IMR-90 (cell line): ENCODE measurements at regions not wholly inside any gene's neighbourhood (a gene's known extent, or its start where the extent isn't known, plus 50 kb on each side); places are given as distances from the start of the nearest gene placed in this dataset.

Experiments used
- ATAC-seq: fragments of 200-7000 bp; cut with Tn5 transposase; 2 replicates; pipeline ENCODE4 v1.9.1; 2020; ENCODE audit warnings: low read depth, mild to moderate bottlenecking, moderate library complexity
- BruUV-seq: library from RNA; stranded (reverse); fragments of 400-500 nt; replicated peaks from 2 replicates; lab custom pipeline; 2021; lab: Mats Ljungman, UMichigan
- CTCF ChIA-PET: fragments of 300-600 bp; formaldehyde crosslinking; extraction: SDS; loops from one replicate; lab custom pipeline; 2021; ENCODE audit warnings: antibody characterized with exemption; lab: Yijun Ruan, JAX
- POLR2A ChIA-PET: fragments of 300-600 bp; sonication (Branson Sonifier 250); formaldehyde crosslinking; loops from one replicate; lab custom pipeline; 2022; ENCODE audit warnings: antibody characterized with exemption; ENCODE audit not compliant: unreplicated experiment; lab: Charles Lee
- DNase-seq: peaks from one replicate; pipeline ENCODE4 v3.0.0; 2013
- H2AFZ ChIP-seq: replicated peaks from 2 replicates; pipeline ENCODE3; 2013; ENCODE audit warnings: low read length, mild to moderate bottlenecking; ENCODE audit not compliant: poor library complexity
- H2AK5ac ChIP-seq: 2 replicates; pipeline ENCODE4 v1.6.1; 2013; ENCODE audit warnings: low read depth, low read length, inconsistent platforms
- H2AK9ac ChIP-seq: replicated peaks from 2 replicates; pipeline ENCODE3; 2013; ENCODE audit warnings: mild to moderate bottlenecking, low read depth, low read length, moderate library complexity; ENCODE audit not compliant: poor library complexity
- H2BK120ac ChIP-seq: 2 replicates; pipeline ENCODE4 v1.6.1; 2013; ENCODE audit warnings: low read depth, low read length, inconsistent platforms
- H2BK15ac ChIP-seq: 3 replicates; pipeline ENCODE4 v1.6.1; 2013; ENCODE audit warnings: low read depth, low read length, inconsistent platforms
- H2BK20ac ChIP-seq: 2 replicates; pipeline ENCODE4 v1.6.1; 2013; ENCODE audit warnings: low read depth, mild to moderate bottlenecking, inconsistent platforms, low read length, moderate library complexity
- H2BK5ac ChIP-seq: 2 replicates; pipeline ENCODE4 v1.6.1; 2013; ENCODE audit warnings: mild to moderate bottlenecking, low read depth, low read length, inconsistent platforms; ENCODE audit not compliant: poor library complexity, severe bottlenecking
- H3K14ac ChIP-seq: replicated peaks from 2 replicates; pipeline ENCODE4 v1.6.1; 2013; ENCODE audit warnings: low read depth, low read length, inconsistent platforms
- H3K18ac ChIP-seq: 2 replicates; pipeline ENCODE4 v1.6.1; 2013; ENCODE audit warnings: low read depth, low read length, control low read depth
- H3K23ac ChIP-seq: 2 replicates; pipeline ENCODE4 v1.6.1; 2013; ENCODE audit warnings: low read depth, low read length, inconsistent platforms
- H3K27ac ChIP-seq: 2 replicates; pipeline ENCODE4 v1.5.1; 2013; ENCODE audit warnings: mild to moderate bottlenecking, control low read depth, low read length; ENCODE audit not compliant: insufficient read depth
- H3K27me3 ChIP-seq: 2 replicates; pipeline ENCODE4 v1.6.1; 2013; ENCODE audit warnings: low read length; ENCODE audit not compliant: control insufficient read depth, insufficient read depth
- H3K36me3 ChIP-seq: 2 replicates; pipeline ENCODE4 v1.6.1; 2013; ENCODE audit warnings: low read length, mixed read lengths; ENCODE audit not compliant: control insufficient read depth, insufficient read depth
- H3K4ac ChIP-seq: 2 replicates; pipeline ENCODE4 v1.6.1; 2013; ENCODE audit warnings: low read depth, low read length, inconsistent platforms
- H3K4me1 ChIP-seq: 2 replicates; pipeline ENCODE4 v1.6.1; 2013; ENCODE audit warnings: low read length, mixed read lengths; ENCODE audit not compliant: control insufficient read depth, insufficient read depth
- H3K4me2 ChIP-seq: 2 replicates; pipeline ENCODE4 v1.6.1; 2013; ENCODE audit warnings: low read depth, mild to moderate bottlenecking, control low read depth, low read length, moderate library complexity
- H3K4me3 ChIP-seq: 2 replicates; pipeline ENCODE4 v1.5.1; 2013; ENCODE audit warnings: low read depth, mild to moderate bottlenecking, control low read depth, low read length, moderate library complexity; ENCODE audit not compliant: insufficient read depth
- H3K56ac ChIP-seq: 2 replicates; pipeline ENCODE4 v1.6.1; 2013; ENCODE audit warnings: low read length, inconsistent platforms; ENCODE audit not compliant: insufficient read depth; ENCODE audit errors: extremely low read depth
- H3K79me1 ChIP-seq, 2 experiments: 2 replicates each; pipeline ENCODE4 v1.6.1; 2013; ENCODE audit warnings: low read length in 2 of 2, inconsistent platforms in 1 of 2, low read depth in 1 of 2
- H3K9ac ChIP-seq: 2 replicates; pipeline ENCODE4 v1.6.1; 2013; ENCODE audit warnings: low read depth, low read length, control low read depth
- H3K9me1 ChIP-seq: 2 replicates; pipeline ENCODE4 v1.6.1; 2013; ENCODE audit warnings: low read length, inconsistent platforms; ENCODE audit not compliant: insufficient read depth
- H3K9me3 ChIP-seq: 2 replicates; pipeline ENCODE4 v1.6.1; 2013; ENCODE audit warnings: low read length; ENCODE audit not compliant: control insufficient read depth, insufficient read depth
- H4K20me1 ChIP-seq: 2 replicates; pipeline ENCODE4 v1.6.1; 2013; ENCODE audit warnings: low read length, inconsistent platforms; ENCODE audit not compliant: insufficient read depth
- H4K5ac ChIP-seq: 2 replicates; pipeline ENCODE4 v1.6.1; 2013; ENCODE audit warnings: mild to moderate bottlenecking, low read depth, low read length, control low read depth
- H4K8ac ChIP-seq, 2 experiments: 2 replicates each; pipeline ENCODE4 v1.6.1; 2013; ENCODE audit warnings: low read depth in 2 of 2, low read length in 2 of 2, control low read depth in 1 of 2, inconsistent platforms in 1 of 2
- H4K91ac ChIP-seq: 2 replicates; pipeline ENCODE4 v1.6.1; 2013; ENCODE audit warnings: low read depth, low read length, inconsistent platforms; ENCODE audit not compliant: insufficient read depth
- CHD1 ChIP-seq: IDR thresholded peaks from 2 replicates; pipeline ENCODE4 v1.6.1; 2012; ENCODE audit warnings: low read depth, low read length, improper control_type of control experiment
- RAD21 ChIP-seq: IDR thresholded peaks from 2 replicates; pipeline ENCODE4 v1.6.1; 2012; ENCODE audit warnings: low read length, improper control_type of control experiment
- RCOR1 ChIP-seq: IDR thresholded peaks from 2 replicates; pipeline ENCODE4 v1.6.1; 2012; ENCODE audit warnings: mild to moderate bottlenecking, low read length, improper control_type of control experiment; ENCODE audit not compliant: insufficient replicate concordance
- WGBS, 2 experiments: methylation state at CpG; one replicate each; pipeline versions ENCODE4 v1.1.5 to v1.1.7; 2013; ENCODE audit warnings: missing lambda C conversion rate in 2 of 2; ENCODE audit not compliant: insufficient read length in 1 of 2; ENCODE audit errors: extremely low coverage in 2 of 2; 5-methylcytosine and 5-hydroxymethylcytosine counted together
- dilution Hi-C: fragments of 300-500 bp; cut with HindIII; formaldehyde crosslinking; loops from one replicate; pipeline ENCODE4 v1.14.3; 2018; ENCODE audit warnings: low sequenced_read_pairs; ENCODE audit not compliant: unreplicated experiment
- in situ Hi-C: fragments of 300-500 bp; cut with MboI; formaldehyde crosslinking; loops from 3 replicates; pipeline ENCODE4 v1.14.3; 2019; ENCODE audit warnings: low sequenced_read_pairs, inconsistent platforms, mixed read lengths
- intact Hi-C: fragments of 100-400 bp; cut with micrococcal nuclease; formaldehyde crosslinking; loops from 2 replicates; pipeline ENCODE4 v1.10.0; 2022

DNA sequence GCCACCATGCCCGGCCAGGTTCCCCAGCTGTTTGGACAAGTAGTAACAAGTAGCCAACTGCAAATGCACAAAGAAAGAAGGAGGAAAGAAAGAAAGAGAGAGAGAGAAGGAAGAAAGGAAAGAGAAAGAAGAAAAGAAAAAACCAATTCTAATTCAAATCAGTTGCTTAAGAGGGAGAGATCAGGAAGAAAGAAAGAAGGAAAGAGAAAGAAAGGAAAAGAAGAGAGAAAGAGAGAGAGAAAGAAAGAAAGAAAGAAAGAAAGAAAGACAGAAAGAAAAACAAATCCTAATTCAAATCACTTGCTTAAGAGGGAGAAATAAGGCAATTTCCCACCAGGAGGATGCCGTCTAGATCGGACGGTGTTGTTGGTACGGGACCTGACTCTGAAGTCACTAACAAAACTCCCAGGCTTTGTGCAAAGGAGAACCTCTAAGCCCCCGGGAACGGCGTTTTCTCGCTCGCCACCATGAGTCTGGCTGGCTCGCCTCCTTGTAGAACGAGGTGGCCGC, 95.5 kb upstream of the PPP2R3B start:
- no peak overlapping the region for H2AK5ac ChIP-seq
- CTCF ChIA-PET = no interaction called here
- no peaks in the 10 kb centered on the region for H3K4me1 ChIP-seq
- H3K9ac ChIP-seq = no peak overlapping the region
- dilution Hi-C loops = no loop called here
- H2AFZ ChIP-seq = no peak overlapping the region
- in situ Hi-C loops = no loop called here
- no peak overlapping the region for H3K18ac ChIP-seq
- H3K36me3 ChIP-seq = no peaks in the 10 kb centered on the region
- WGBS, 2 experiments = no CpG with 5 or more reads among the region's 13 CpGs
- intact Hi-C loops = no loop called here
- POLR2A ChIA-PET = no interaction called here
- H2BK15ac ChIP-seq = no peak overlapping the region
- peaks cover 14% of the 10 kb centered on the region for H3K9me3 ChIP-seq
- no peak overlapping the region for H4K8ac ChIP-seq
- no peak overlapping the region for H3K23ac ChIP-seq
- TF ChIP-seq CHD1 = no peak
- TF ChIP-seq RCOR1 = no peak
- TF ChIP-seq RAD21 = no peak
- H3K4me3 ChIP-seq = no peak overlapping the region
- no peaks in the 10 kb centered on the region for H3K9me1 ChIP-seq
- H2BK120ac ChIP-seq = no peak overlapping the region
- no peaks in the 10 kb centered on the region for H4K20me1 ChIP-seq
- no TSS peak for BruUV-seq
- no peak overlapping the region for H4K91ac ChIP-seq
- H3K79me1 ChIP-seq = no peaks in the 10 kb centered on the region
- no peak overlapping the region for H2BK5ac ChIP-seq
- H4K5ac ChIP-seq = no peak overlapping the region
- no peak overlapping the region for H3K4ac ChIP-seq
- no peak overlapping the region for H3K27ac ChIP-seq
- DNase-seq (no peak), ATAC-seq (no peak)
- H2AK9ac ChIP-seq = no peak overlapping the region
- no peak overlapping the region for H3K56ac ChIP-seq
- no peak overlapping the region for H3K14ac ChIP-seq
- H3K27me3 ChIP-seq = no peaks in the 10 kb centered on the region
- no peak overlapping the region for H2BK20ac ChIP-seq
- H3K4me2 ChIP-seq = no peak overlapping the region
